SU-DHL-6 (cell line): ENCODE measurements at regions not wholly inside any gene's neighbourhood (a gene's known extent, or its start where the extent isn't known, plus 50 kb on each side); places are given as distances from the start of the nearest gene placed in this dataset.

Source experiments
- H2AFZ ChIP-seq: fragments of 200-600 bp; sonication (generic); 2 replicates; pipeline ENCODE4 v1.6.1; 2014; ENCODE audit warnings: low read depth, mild to moderate bottlenecking, moderate library complexity, mixed read lengths, antibody characterized with exemption, low read length; ENCODE audit not compliant: severe bottlenecking
- H3F3A ChIP-seq: fragments of 200-600 bp; shearing (Covaris generic); 2 replicates; pipeline ENCODE4 v1.6.0; 2016; ENCODE audit warnings: antibody characterized with exemption, mild to moderate bottlenecking; ENCODE audit not compliant: insufficient read depth
- H3K27ac ChIP-seq: fragments of 200-600 bp; sonication (generic); 2 replicates; pipeline ENCODE4 v1.5.1; 2016; ENCODE audit warnings: low read depth, mild to moderate bottlenecking, low read length, moderate library complexity, mixed read lengths
- H3K27me3 ChIP-seq: fragments of 200-600 bp; sonication (generic), shearing (Covaris generic); 2 replicates; pipeline ENCODE4 v1.6.0; 2014; ENCODE audit warnings: mild to moderate bottlenecking, low read length
- H3K36me3 ChIP-seq: fragments of 200-600 bp; sonication (generic); 2 replicates; pipeline ENCODE4 v1.6.1; 2014; ENCODE audit warnings: mild to moderate bottlenecking, low read length, mixed read lengths
- H3K4me2 ChIP-seq: fragments of 300-600, 200-600 bp; shearing (Covaris generic), sonication (generic); 2 replicates; pipeline ENCODE4 v1.6.0; 2014; ENCODE audit warnings: low read length, low read depth, mild to moderate bottlenecking; ENCODE audit not compliant: poor library complexity, severe bottlenecking
- H3K4me3 ChIP-seq: fragments of 200-600 bp; sonication (generic); 2 replicates; pipeline ENCODE4 v1.5.1; 2014; ENCODE audit warnings: antibody characterized with exemption, low read length, mild to moderate bottlenecking, mixed read lengths; ENCODE audit not compliant: insufficient read depth, poor library complexity, severe bottlenecking
- H3K79me2 ChIP-seq: fragments of 200-600 bp; sonication (generic); 2 replicates; pipeline ENCODE4 v1.6.1; 2014; ENCODE audit warnings: mild to moderate bottlenecking, low read length, moderate library complexity; ENCODE audit not compliant: insufficient read depth
- H3K9ac ChIP-seq: fragments of 200-600 bp; sonication (generic); 2 replicates; pipeline ENCODE4 v1.7.0; 2014; ENCODE audit warnings: mild to moderate bottlenecking, low read length
- H3K9me2 ChIP-seq: fragments of 200-600 bp; sonication (generic); replicated peaks from 2 replicates; pipeline ENCODE4 v1.6.1; 2014; ENCODE audit warnings: low read length; ENCODE audit not compliant: insufficient read depth
- H3K9me3 ChIP-seq: fragments of 200-600 bp; sonication (generic); 2 replicates; pipeline ENCODE4 v1.6.1; 2014; ENCODE audit warnings: low read length, mixed read lengths; ENCODE audit not compliant: insufficient read depth
- H4K20me1 ChIP-seq: fragments of 200-600 bp; sonication (generic); 2 replicates; pipeline ENCODE4 v1.6.1; 2014; ENCODE audit warnings: low read depth, mild to moderate bottlenecking, antibody characterized with exemption, low read length, moderate library complexity, mixed read lengths
- CTCF ChIP-seq: fragments of 200-600 bp; sonication (generic); IDR thresholded peaks from one replicate; pipeline ENCODE4 v1.5.1; 2017; ENCODE audit warnings: antibody characterized with exemption, mild to moderate bottlenecking, low read length, moderate library complexity; ENCODE audit not compliant: insufficient read depth, poor library complexity, severe bottlenecking
- EZH2phosphoT487 ChIP-seq: fragments of 200-600 bp; sonication (generic), shearing (Covaris generic); conservative IDR thresholded peaks from 2 replicates; pipeline ENCODE4 v1.6.1; 2018; ENCODE audit warnings: mild to moderate bottlenecking, antibody characterized with exemption, low read length, moderate library complexity, mixed read lengths

GRCh38 chr16:55052348-55052734 lies 121.7 kb downstream of the IRX5 start:
- Histone ChIP-seq H3K9me2 (no peaks in the 10 kb centered on the region), H3K9ac (no peak overlapping the region), H3K9me3 (no peaks in the 10 kb centered on the region), H2AFZ (no peak overlapping the region), H3K27me3 (no peaks in the 10 kb centered on the region), H3K36me3 (no peaks in the 10 kb centered on the region), H3K4me3 (no peak overlapping the region), H3K79me2 (no peaks in the 10 kb centered on the region), H4K20me1 (no peaks in the 10 kb centered on the region), H3K27ac (no peak overlapping the region), H3F3A (no peaks in the 10 kb centered on the region), H3K4me2 (no peak overlapping the region)
- TF ChIP-seq EZH2phosphoT487 = no peak
- TF ChIP-seq CTCF = no peak

GRCh38 chr16:55052741-55053415 lies 122.2 kb downstream of the IRX5 start:
- H3K4me2 ChIP-seq = no peak overlapping the region
- H3K9ac ChIP-seq = no peak overlapping the region
- H3K36me3 ChIP-seq = no peaks in the 10 kb centered on the region
- no peaks in the 10 kb centered on the region for H3K9me2 ChIP-seq
- H3K27me3 ChIP-seq = no peaks in the 10 kb centered on the region
- no peak overlapping the region for H3K27ac ChIP-seq
- no peak overlapping the region for H2AFZ ChIP-seq
- no peaks in the 10 kb centered on the region for H3K9me3 ChIP-seq
- H3K79me2 ChIP-seq = no peaks in the 10 kb centered on the region
- no peak overlapping the region for H3K4me3 ChIP-seq
- H4K20me1 ChIP-seq = no peaks in the 10 kb centered on the region
- no peaks in the 10 kb centered on the region for H3F3A ChIP-seq
- TF ChIP-seq CTCF (no peak), EZH2phosphoT487 (no peak)

- Histone ChIP-seq H3K9me2 (no peaks in the 10 kb centered on the region), H3K27ac (no peak overlapping the region), H2AFZ (no peak overlapping the region), H3K79me2 (no peaks in the 10 kb centered on the region), H3K9ac (no peak overlapping the region), H3K4me2 (no peak overlapping the region), H3K27me3 (no peaks in the 10 kb centered on the region), H4K20me1 (no peaks in the 10 kb centered on the region), H3F3A (no peaks in the 10 kb centered on the region), H3K4me3 (no peak overlapping the region), H3K9me3 (no peaks in the 10 kb centered on the region), H3K36me3 (no peaks in the 10 kb centered on the region)
- no peak for TF ChIP-seq EZH2phosphoT487
- no peak for TF ChIP-seq CTCF
These were observed 124.6 kb downstream of the IRX5 start for GRCh38 chr16:55055262-55055661.
